K562 (cell line): ENCODE measurements at regions not wholly inside any gene's neighbourhood (a gene's known extent, or its start where the extent isn't known, plus 50 kb on each side); places are given as distances from the start of the nearest gene placed in this dataset.

Source experiments
- CHD1 ChIP-seq: fragments of 200-600 bp; sonication (generic); IDR thresholded peaks from one replicate; pipeline ENCODE4 v1.6.1; 2012; ENCODE audit warnings: mild to moderate bottlenecking, moderate library complexity, low read length, inconsistent platforms
- CTCFL ChIP-seq: IDR thresholded peaks from 2 replicates; pipeline ENCODE4 v1.6.1; 2011; ENCODE audit warnings: borderline replicate concordance, low read depth, mild to moderate bottlenecking, moderate library complexity, low read length; ENCODE audit not compliant: insufficient read depth, poor library complexity, severe bottlenecking
- ETV1 ChIP-seq: fragments of 450-650 bp; conservative IDR thresholded peaks from 2 replicates; pipeline ENCODE4 v1.6.1; 2016; ENCODE audit warnings: missing genetic modification characterization, control low read depth, low read depth, missing compliant biosample characterization
- KAT7 ChIP-seq: sonication (generic); formaldehyde crosslinking; IDR thresholded peaks from 2 replicates; pipeline ENCODE4 v1.8.0; 2022; ENCODE audit warnings: missing genetic modification reagents, mild to moderate bottlenecking, borderline replicate concordance
- KLF6 ChIP-seq: fragments of 250-450 bp; sonication (Bioruptor Pico); IDR thresholded peaks from 2 replicates; pipeline ENCODE4 v1.4.0; 2020; ENCODE audit warnings: mild to moderate bottlenecking, moderate library complexity, borderline replicate concordance
- MAFK ChIP-seq: IDR thresholded peaks from 2 replicates; pipeline ENCODE4 v1.6.1; 2011; ENCODE audit warnings: low read length, improper control_type of control experiment
- MCM5 ChIP-seq: fragments of 450-650 bp; IDR thresholded peaks from 2 replicates; pipeline ENCODE4 v1.6.1; 2016; ENCODE audit warnings: low read depth
- MEF2D ChIP-seq: conservative IDR thresholded peaks from 2 replicates; pipeline ENCODE4 v1.6.1; 2016; ENCODE audit warnings: low read depth, missing genetic modification characterization, missing compliant biosample characterization
- PTTG1 ChIP-seq: fragments of 450-650 bp; IDR thresholded peaks from 2 replicates; pipeline ENCODE4 v1.6.1; 2016; ENCODE audit warnings: low read depth, mild to moderate bottlenecking, missing genetic modification characterization, missing compliant biosample characterization
- RUNX1 ChIP-seq: sonication (generic); IDR thresholded peaks from 2 replicates; pipeline ENCODE4 v1.6.1; 2016; ENCODE audit warnings: antibody characterized with exemption, low read depth
- SAFB2 ChIP-seq: fragments of 200-400 bp; formaldehyde crosslinking; IDR thresholded peaks from 2 replicates; pipeline ENCODE4 v1.6.1; 2018; ENCODE audit warnings: borderline replicate concordance, low read length, low read depth, moderate library complexity; ENCODE audit not compliant: severe bottlenecking
- SMAD3 ChIP-seq: fragments of 450-650 bp; formaldehyde crosslinking; conservative IDR thresholded peaks from 2 replicates; pipeline ENCODE4 v1.4.0; 2020; ENCODE audit warnings: mild to moderate bottlenecking
- SMAD4 ChIP-seq: fragments of 250-450 bp; sonication (Bioruptor Pico); conservative IDR thresholded peaks from 2 replicates; pipeline ENCODE4 v1.8.0; 2021; ENCODE audit warnings: inconsistent platforms, mild to moderate bottlenecking, moderate library complexity
- ZNF239 ChIP-seq: fragments of 250-450 bp; sonication (Bioruptor Pico); IDR thresholded peaks from 2 replicates; pipeline ENCODE4 v1.4.0; 2020; ENCODE audit warnings: mild to moderate bottlenecking
- ZNF395 ChIP-seq: fragments of 200-800 bp; sonication (Bioruptor generic); IDR thresholded peaks from 2 replicates; pipeline ENCODE4 v1.6.1; 2017; ENCODE audit warnings: missing genetic modification characterization, missing compliant biosample characterization
- ZNF589 ChIP-seq: fragments of 200-800 bp; sonication (Bioruptor generic); IDR thresholded peaks from 2 replicates; pipeline ENCODE4 v1.6.1; 2016; ENCODE audit warnings: low read depth, missing genetic modification characterization, missing compliant biosample characterization
- ZNF740 ChIP-seq, 3 experiments: fragments of 200-800 bp in 1 of 3; sonication (Bioruptor generic) in 1 of 3; sonication (generic) in 1 of 3; formaldehyde crosslinking in 1 of 3; IDR thresholded peaks; 2 replicates each; pipeline versions ENCODE4 v1.6.1 to v1.8.0; 2016 to 2022; ENCODE audit warnings: mild to moderate bottlenecking in 2 of 3, missing compliant biosample characterization in 2 of 3, missing genetic modification characterization in 2 of 3, missing genetic modification reagents in 1 of 3
- TF ChIP-seq, protein P1 (sequence below): sonication (generic); formaldehyde crosslinking; IDR thresholded peaks from 2 replicates; pipeline ENCODE4 v1.8.1; 2023; ENCODE audit warnings: mild to moderate bottlenecking, missing genetic modification reagents
- TF ChIP-seq, protein P2 (sequence below): fragments of 450-650 bp; formaldehyde crosslinking; IDR thresholded peaks from 2 replicates; pipeline ENCODE4 v1.4.0; 2022; ENCODE audit warnings: mild to moderate bottlenecking, moderate library complexity

DNA sequence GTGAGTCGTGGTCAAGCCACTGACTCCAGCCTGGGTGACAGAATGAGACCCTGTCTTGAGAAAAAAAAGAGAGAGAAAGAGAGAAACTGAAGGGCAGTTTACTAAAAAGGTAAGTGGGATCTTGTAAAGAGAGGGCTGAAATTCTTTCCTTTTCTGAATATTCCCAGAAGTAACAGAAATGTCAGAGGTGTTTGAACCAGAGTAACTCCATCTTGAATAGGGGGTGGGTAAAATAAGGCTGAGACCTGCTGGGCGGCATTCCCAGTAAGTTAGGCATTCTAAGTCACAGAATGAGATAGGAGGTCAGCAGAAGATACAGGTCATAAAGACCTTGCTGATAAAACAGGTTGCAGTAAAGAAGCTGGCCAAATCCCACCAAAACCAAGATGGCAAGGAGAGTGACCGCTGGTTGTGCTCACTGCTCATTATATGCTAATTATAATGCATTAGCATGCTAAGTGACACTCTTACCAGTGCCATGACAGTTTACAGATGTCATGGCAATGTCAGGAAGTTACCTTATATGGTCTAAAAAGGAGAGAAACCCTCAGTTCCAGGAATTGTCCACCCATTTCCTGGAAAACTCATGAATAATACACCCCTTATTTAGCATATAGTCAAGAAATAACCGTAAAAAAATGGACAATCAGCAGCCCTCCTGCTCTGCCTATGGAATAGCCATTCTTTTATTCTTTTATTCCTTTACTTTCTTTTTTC, 1334.3 kb upstream of the ZEB2 start (continued):
- TF ChIP-seq ZNF740 (CRISPR knock-in tag; IDR thresholded peaks at IDR 0.05) (no peak), ZNF740 (tag; IDR thresholded peaks at IDR 0.05) (peak in 1 of 2 experiments; percentile 96; a peak in 2 of 4 replicates), MEF2D (tag) (0 out of 2 replicates have a peak, but pooled peaks have one; percentile 73), MAFK (no peak), ETV1 (peak; percentile 64; the same call in 1 of the 2 replicates), KLF6 (peak; percentile 39; the same call in 1 of the 2 replicates), ZNF589 (CRISPR knock-in tag) (peak; percentile 87; the same call in 1 of the 2 replicates), MCM5 (no peak), CHD1 (no peak), CTCFL (no peak), SAFB2 (no peak), SMAD3 (peak; percentile 67; the same call in 1 of the 2 replicates), RUNX1 (no peak), ZNF395 (CRISPR knock-in tag) (peak; percentile 75), ZNF239 (CRISPR knock-in tag) (0 out of 2 replicates have a peak, but pooled peaks have one; percentile 24), KAT7 (CRISPR knock-in tag) (no peak), SMAD4 (CRISPR knock-in tag) (peak; percentile 93), PTTG1 (tag) (peak; percentile 70)
- TF ChIP-seq, protein P1, sequence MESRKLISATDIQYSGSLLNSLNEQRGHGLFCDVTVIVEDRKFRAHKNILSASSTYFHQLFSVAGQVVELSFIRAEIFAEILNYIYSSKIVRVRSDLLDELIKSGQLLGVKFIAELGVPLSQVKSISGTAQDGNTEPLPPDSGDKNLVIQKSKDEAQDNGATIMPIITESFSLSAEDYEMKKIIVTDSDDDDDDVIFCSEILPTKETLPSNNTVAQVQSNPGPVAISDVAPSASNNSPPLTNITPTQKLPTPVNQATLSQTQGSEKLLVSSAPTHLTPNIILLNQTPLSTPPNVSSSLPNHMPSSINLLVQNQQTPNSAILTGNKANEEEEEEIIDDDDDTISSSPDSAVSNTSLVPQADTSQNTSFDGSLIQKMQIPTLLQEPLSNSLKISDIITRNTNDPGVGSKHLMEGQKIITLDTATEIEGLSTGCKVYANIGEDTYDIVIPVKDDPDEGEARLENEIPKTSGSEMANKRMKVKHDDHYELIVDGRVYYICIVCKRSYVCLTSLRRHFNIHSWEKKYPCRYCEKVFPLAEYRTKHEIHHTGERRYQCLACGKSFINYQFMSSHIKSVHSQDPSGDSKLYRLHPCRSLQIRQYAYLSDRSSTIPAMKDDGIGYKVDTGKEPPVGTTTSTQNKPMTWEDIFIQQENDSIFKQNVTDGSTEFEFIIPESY: no peak
- TF ChIP-seq, protein P2, sequence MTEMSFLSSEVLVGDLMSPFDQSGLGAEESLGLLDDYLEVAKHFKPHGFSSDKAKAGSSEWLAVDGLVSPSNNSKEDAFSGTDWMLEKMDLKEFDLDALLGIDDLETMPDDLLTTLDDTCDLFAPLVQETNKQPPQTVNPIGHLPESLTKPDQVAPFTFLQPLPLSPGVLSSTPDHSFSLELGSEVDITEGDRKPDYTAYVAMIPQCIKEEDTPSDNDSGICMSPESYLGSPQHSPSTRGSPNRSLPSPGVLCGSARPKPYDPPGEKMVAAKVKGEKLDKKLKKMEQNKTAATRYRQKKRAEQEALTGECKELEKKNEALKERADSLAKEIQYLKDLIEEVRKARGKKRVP (CRISPR knock-in tag): no peak
